ENCODE measurements at regions not wholly inside any gene's neighbourhood (a gene's known extent, or its start where the extent isn't known, plus 50 kb on each side); places are given as distances from the start of the nearest gene placed in this dataset.

- 93% methylated on average over 9 of the region's 11 CpGs for WGBS (ENCODE audit: insufficient coverage)
- H3K4me1 Mint-ChIP-seq: no peaks in the 10 kb centered on the region
- H3K4me2 ChIP-seq (replicated peaks; ENCODE audit: extremely low read depth, low read length, poor library complexity, severe bottlenecking): no peak overlapping the region
- no peaks in the 10 kb centered on the region for H3K4me1 ChIP-seq (ENCODE audit: control insufficient read depth in 1 of 2, insufficient read depth in 2 of 2, low read length in 2 of 2)
- no peaks in the 10 kb centered on the region for H3K79me2 ChIP-seq (ENCODE audit: insufficient read depth, low read length)
- peaks cover 0 to 2% (median 2%) of the 10 kb centered on the region in 3 donors for H3K27me3 Mint-ChIP-seq (ENCODE audit: low read depth in 3 of 3)
- no peak overlapping the region for H3K4me3 Mint-ChIP-seq
- H3K9me3 ChIP-seq (replicated peaks in 1 of 2; ENCODE audit: control insufficient read depth in 1 of 2, insufficient read depth in 1 of 2, low read length in 2 of 2): no peaks in the 10 kb centered on the region
- intact Hi-C loops (cut with micrococcal nuclease): no loop called here
- no peak overlapping the region for H3K4me3 ChIP-seq (replicated peaks in 1 of 3; ENCODE audit: low read depth in 2 of 3, low read length in 3 of 3)
- TF ChIP-seq CTCF (IDR thresholded peaks at IDR 0.05): no peak
- peaks cover 0 to 5% (median 0%) of the 10 kb centered on the region in 7 donors for H3K9me3 Mint-ChIP-seq
- DNase-seq: no peak
- H2AFZ ChIP-seq (ENCODE audit: insufficient read depth, low read depth, low read length, poor library complexity, severe bottlenecking): no peak overlapping the region
- no peaks in the 10 kb centered on the region for H3K36me3 ChIP-seq (replicated peaks in 1 of 2; ENCODE audit: control insufficient read depth in 1 of 2, insufficient read depth in 2 of 2, low read length in 2 of 2)
- no peaks in the 10 kb centered on the region for H3K27me3 ChIP-seq (ENCODE audit: control insufficient read depth in 2 of 2, insufficient read depth in 2 of 2, low read length in 2 of 2)
- no peak overlapping the region for H3K27ac Mint-ChIP-seq
- no peak overlapping the region for H3K9ac ChIP-seq (ENCODE audit: insufficient read depth, low read length, poor library complexity, severe bottlenecking)
- H3K27ac ChIP-seq (ENCODE audit: low read depth in 1 of 2, low read length in 2 of 2): no peak overlapping the region
- no peaks in the 10 kb centered on the region for H3K36me3 Mint-ChIP-seq
- no peaks in the 10 kb centered on the region for H4K20me1 ChIP-seq (ENCODE audit: insufficient read depth, low read length)
Observed at GRCh38 chr12:5294274-5295070, 137.4 kb upstream of the NTF3 start.

GRCh38 chr12:5295151-5295550 lies 136.8 kb upstream of the NTF3 start:
- peaks cover 0 to 2% (median 2%) of the 10 kb centered on the region in 3 donors for H3K27me3 Mint-ChIP-seq (ENCODE audit: low read depth in 3 of 3)

More at GRCh38 chr12:5295151-5295550, 136.8 kb upstream of the NTF3 start:
- no peaks in the 10 kb centered on the region for H3K9me3 ChIP-seq (replicated peaks in 1 of 2; ENCODE audit: control insufficient read depth in 1 of 2, insufficient read depth in 1 of 2, low read length in 2 of 2)
- H3K27ac ChIP-seq (ENCODE audit: low read depth in 1 of 2, low read length in 2 of 2): no peak overlapping the region
- no peaks in the 10 kb centered on the region for H3K79me2 ChIP-seq (ENCODE audit: insufficient read depth, low read length)
- no peaks in the 10 kb centered on the region for H4K20me1 ChIP-seq (ENCODE audit: insufficient read depth, low read length)
- H3K27ac Mint-ChIP-seq: no peak overlapping the region
- DNase-seq: no peak
- no peaks in the 10 kb centered on the region for H3K27me3 ChIP-seq (ENCODE audit: control insufficient read depth in 2 of 2, insufficient read depth in 2 of 2, low read length in 2 of 2)
- TF ChIP-seq CTCF (IDR thresholded peaks at IDR 0.05): no peak
- H3K4me2 ChIP-seq (replicated peaks; ENCODE audit: extremely low read depth, low read length, poor library complexity, severe bottlenecking): no peak overlapping the region
- no peak overlapping the region for H3K9ac ChIP-seq (ENCODE audit: insufficient read depth, low read length, poor library complexity, severe bottlenecking)
- peaks cover 0 to 5% (median 0%) of the 10 kb centered on the region in 7 donors for H3K9me3 Mint-ChIP-seq
- no peaks in the 10 kb centered on the region for H3K36me3 Mint-ChIP-seq
- intact Hi-C loops (cut with micrococcal nuclease): no loop called here
- H2AFZ ChIP-seq (ENCODE audit: insufficient read depth, low read depth, low read length, poor library complexity, severe bottlenecking): no peak overlapping the region
- WGBS (ENCODE audit: insufficient coverage): no CpG with 5 or more reads among the region's 3 CpGs
- no peaks in the 10 kb centered on the region for H3K4me1 Mint-ChIP-seq
- H3K4me1 ChIP-seq (ENCODE audit: control insufficient read depth in 1 of 2, insufficient read depth in 2 of 2, low read length in 2 of 2): no peaks in the 10 kb centered on the region
- H3K4me3 Mint-ChIP-seq: no peak overlapping the region
- no peaks in the 10 kb centered on the region for H3K36me3 ChIP-seq (replicated peaks in 1 of 2; ENCODE audit: control insufficient read depth in 1 of 2, insufficient read depth in 2 of 2, low read length in 2 of 2)
- H3K4me3 ChIP-seq (replicated peaks in 1 of 3; ENCODE audit: low read depth in 2 of 3, low read length in 3 of 3): no peak overlapping the region
